Loucy (cell line): ENCODE measurements at regions not wholly inside any gene's neighbourhood (a gene's known extent, or its start where the extent isn't known, plus 50 kb on each side); places are given as distances from the start of the nearest gene placed in this dataset.

ENCODE experiments used
- EZH2phosphoT487 ChIP-seq: fragments of 200-600 bp; IDR thresholded peaks from 2 replicates; pipeline ENCODE4 v1.6.1; 2018; ENCODE audit warnings: antibody characterized with exemption, mild to moderate bottlenecking, moderate library complexity, borderline replicate concordance
- TF ChIP-seq, protein P1 (sequence below): fragments of 200-600 bp; sonication (generic); conservative IDR thresholded peaks from 2 replicates; pipeline ENCODE4 v1.5.1; 2014; ENCODE audit warnings: mild to moderate bottlenecking, antibody characterized with exemption, low read length

DNA sequence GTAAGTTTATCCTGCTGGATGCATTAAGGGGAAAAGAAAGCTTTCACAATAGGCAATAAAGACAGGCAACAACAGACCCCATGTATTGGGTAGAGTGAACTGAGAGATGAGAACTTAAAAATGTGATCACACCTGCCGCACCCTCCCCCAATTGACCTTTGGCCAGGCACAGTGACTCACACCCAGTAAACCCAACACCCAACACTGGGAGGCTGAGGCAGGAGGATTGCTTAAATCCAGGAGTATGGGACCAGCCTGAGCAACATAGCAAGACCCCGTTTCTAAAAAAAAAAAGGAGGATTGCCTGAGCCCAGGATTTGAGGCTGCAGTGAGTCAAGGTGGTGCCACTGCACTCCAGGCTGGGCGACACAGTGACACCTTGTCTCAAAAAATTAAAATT is 86.9 kb downstream of the MPP7 start:
- TF ChIP-seq, protein P1, sequence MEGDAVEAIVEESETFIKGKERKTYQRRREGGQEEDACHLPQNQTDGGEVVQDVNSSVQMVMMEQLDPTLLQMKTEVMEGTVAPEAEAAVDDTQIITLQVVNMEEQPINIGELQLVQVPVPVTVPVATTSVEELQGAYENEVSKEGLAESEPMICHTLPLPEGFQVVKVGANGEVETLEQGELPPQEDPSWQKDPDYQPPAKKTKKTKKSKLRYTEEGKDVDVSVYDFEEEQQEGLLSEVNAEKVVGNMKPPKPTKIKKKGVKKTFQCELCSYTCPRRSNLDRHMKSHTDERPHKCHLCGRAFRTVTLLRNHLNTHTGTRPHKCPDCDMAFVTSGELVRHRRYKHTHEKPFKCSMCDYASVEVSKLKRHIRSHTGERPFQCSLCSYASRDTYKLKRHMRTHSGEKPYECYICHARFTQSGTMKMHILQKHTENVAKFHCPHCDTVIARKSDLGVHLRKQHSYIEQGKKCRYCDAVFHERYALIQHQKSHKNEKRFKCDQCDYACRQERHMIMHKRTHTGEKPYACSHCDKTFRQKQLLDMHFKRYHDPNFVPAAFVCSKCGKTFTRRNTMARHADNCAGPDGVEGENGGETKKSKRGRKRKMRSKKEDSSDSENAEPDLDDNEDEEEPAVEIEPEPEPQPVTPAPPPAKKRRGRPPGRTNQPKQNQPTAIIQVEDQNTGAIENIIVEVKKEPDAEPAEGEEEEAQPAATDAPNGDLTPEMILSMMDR, result no peak
- no peak for TF ChIP-seq EZH2phosphoT487
